Right ventricle myocardium superior (tissue), 1 donor: ENCODE measurements at regions not wholly inside any gene's neighbourhood (a gene's known extent, or its start where the extent isn't known, plus 50 kb on each side); places are given as distances from the start of the nearest gene placed in this dataset.
A peak's percentile ranks its signal among the peaks of the same experiment; 100 is the strongest.

ENCODE experiments used
- ATAC-seq: fragments of 200-7000 bp; cut with Tn5 transposase; one replicate; pipeline ENCODE4 v1.9.1; 2020; ENCODE audit warnings: mild to moderate bottlenecking; ENCODE audit not compliant: poor library complexity
- DNase-seq: peaks from one replicate; pipeline ENCODE4 v3.0.0-alpha.2; 2020
- intact Hi-C: fragments of 100-400 bp; cut with DNase I; formaldehyde crosslinking; loops from one replicate; pipeline ENCODE4 v1.11.2; 2022
- donor health status: DM: no; HTN: yes; CAD: no; lungs with severe emphysema.

GRCh38 chr13:59166174-59166573 lies 997.6 kb downstream of the DIAPH3 start:
- ATAC-seq (no peak), DNase-seq (no peak)
- intact Hi-C loops: no loop called here

- intact Hi-C loops: no loop called here
- ATAC-seq (no peak), DNase-seq (no peak)
Observed at GRCh38 chr13:59172076-59172475, 991.7 kb downstream of the DIAPH3 start.

GRCh38 chr13:59176775-59177174 lies 987.0 kb downstream of the DIAPH3 start:
- intact Hi-C loops: no loop called here
- ATAC-seq (no peak), DNase-seq (no peak)

- ATAC-seq (no peak), DNase-seq (no peak)
Observed at GRCh38 chr13:59178344-59178743, 985.4 kb downstream of the DIAPH3 start.

GRCh38 chr13:59182241-59182640 lies 981.5 kb downstream of the DIAPH3 start:
- DNase-seq (no peak), ATAC-seq (no peak)
- intact Hi-C loops: no loop called here

More at GRCh38 chr13:59178344-59178743, 985.4 kb downstream of the DIAPH3 start:
- intact Hi-C loops: no loop called here

- DNase-seq (no peak), ATAC-seq (no peak)
- intact Hi-C loops: no loop called here
Observed at GRCh38 chr13:59197397-59197796, 966.3 kb downstream of the DIAPH3 start.

GRCh38 chr13:59201841-59202240 lies 961.9 kb downstream of the DIAPH3 start:
- ATAC-seq (no peak), DNase-seq (no peak)
- intact Hi-C loops: no loop called here

- intact Hi-C loops: no loop called here
- no peak for ATAC-seq
- DNase-seq: no peak
Observed at GRCh38 chr13:59203855-59204254, 959.9 kb downstream of the DIAPH3 start.

- ATAC-seq (no peak), DNase-seq (no peak)
- intact Hi-C loops: no loop called here
Observed at GRCh38 chr13:59205501-59205900, 958.2 kb downstream of the DIAPH3 start.

- ATAC-seq (no peak), DNase-seq (no peak)
- intact Hi-C loops: no loop called here
Observed at GRCh38 chr13:59208405-59209195, 955.1 kb downstream of the DIAPH3 start.

GRCh38 chr13:59210543-59210942 lies 953.2 kb downstream of the DIAPH3 start:
- no peak for DNase-seq
- ATAC-seq: no peak
- intact Hi-C loops: no loop called here

GRCh38 chr13:59211606-59212005 lies 952.1 kb downstream of the DIAPH3 start:
- DNase-seq (no peak), ATAC-seq (no peak)
- intact Hi-C loops: no loop called here

- ATAC-seq: no peak
- intact Hi-C loops: no loop called here
- DNase-seq: no peak
Observed at GRCh38 chr13:59229401-59229800, 934.3 kb downstream of the DIAPH3 start.

- ATAC-seq (no peak), DNase-seq (no peak)
- intact Hi-C loops: no loop called here
Observed at GRCh38 chr13:59229861-59230260, 933.9 kb downstream of the DIAPH3 start.

GRCh38 chr13:59230484-59231264 lies 933.1 kb downstream of the DIAPH3 start:
- no peak for ATAC-seq

GRCh38 chr13:59236309-59236919 lies 927.3 kb downstream of the DIAPH3 start:
- intact Hi-C loops: no loop called here
- ATAC-seq (no peak), DNase-seq (no peak)

More at GRCh38 chr13:59230484-59231264, 933.1 kb downstream of the DIAPH3 start:
- intact Hi-C loops: no loop called here
- DNase-seq: no peak

- no peak for ATAC-seq
- intact Hi-C loops: no loop called here
- DNase-seq: no peak
Observed at GRCh38 chr13:59236944-59237343, 926.8 kb downstream of the DIAPH3 start.

- intact Hi-C loops: no loop called here
- ATAC-seq: peak; percentile 58
Observed at GRCh38 chr13:59247171-59247570, 916.6 kb downstream of the DIAPH3 start.

GRCh38 chr13:59250336-59251189 lies 913.2 kb downstream of the DIAPH3 start:
- intact Hi-C loops: no loop called here
- ATAC-seq (no peak), DNase-seq (no peak)

More at GRCh38 chr13:59247171-59247570, 916.6 kb downstream of the DIAPH3 start:
- peak; percentile 67 for DNase-seq
